GM12873 (cell line): ENCODE measurements at regions not wholly inside any gene's neighbourhood (a gene's known extent, or its start where the extent isn't known, plus 50 kb on each side); places are given as distances from the start of the nearest gene placed in this dataset.

ENCODE experiments used
- TF ChIP-seq, protein P1 (sequence below): IDR thresholded peaks from 2 replicates; pipeline ENCODE4 v1.5.1; 2012; ENCODE audit warnings: low read depth, mild to moderate bottlenecking, moderate library complexity, low read length, control low read depth; ENCODE audit not compliant: insufficient read depth; ENCODE audit errors: missing control alignments

DNA sequence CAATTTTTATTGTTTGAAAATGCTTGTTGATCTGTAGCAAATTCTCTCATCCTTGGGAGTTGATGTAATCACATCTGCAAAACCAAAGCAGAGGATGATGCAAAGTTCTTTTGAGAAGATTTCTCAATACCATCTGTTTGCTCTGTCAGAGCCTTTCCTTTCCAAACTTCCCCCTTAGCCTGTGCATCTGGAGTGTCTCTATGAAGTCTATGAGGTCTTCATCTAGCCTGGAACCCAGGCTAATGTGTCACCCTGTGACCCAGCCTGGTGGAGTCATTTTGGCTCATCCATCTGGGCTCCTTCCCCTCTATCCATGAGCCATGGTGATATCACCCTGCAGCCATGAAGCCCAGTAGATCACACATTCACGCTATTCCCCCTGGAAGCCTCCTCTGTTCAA is 123.2 kb upstream of the SLC7A14 start:
- TF ChIP-seq, protein P1, sequence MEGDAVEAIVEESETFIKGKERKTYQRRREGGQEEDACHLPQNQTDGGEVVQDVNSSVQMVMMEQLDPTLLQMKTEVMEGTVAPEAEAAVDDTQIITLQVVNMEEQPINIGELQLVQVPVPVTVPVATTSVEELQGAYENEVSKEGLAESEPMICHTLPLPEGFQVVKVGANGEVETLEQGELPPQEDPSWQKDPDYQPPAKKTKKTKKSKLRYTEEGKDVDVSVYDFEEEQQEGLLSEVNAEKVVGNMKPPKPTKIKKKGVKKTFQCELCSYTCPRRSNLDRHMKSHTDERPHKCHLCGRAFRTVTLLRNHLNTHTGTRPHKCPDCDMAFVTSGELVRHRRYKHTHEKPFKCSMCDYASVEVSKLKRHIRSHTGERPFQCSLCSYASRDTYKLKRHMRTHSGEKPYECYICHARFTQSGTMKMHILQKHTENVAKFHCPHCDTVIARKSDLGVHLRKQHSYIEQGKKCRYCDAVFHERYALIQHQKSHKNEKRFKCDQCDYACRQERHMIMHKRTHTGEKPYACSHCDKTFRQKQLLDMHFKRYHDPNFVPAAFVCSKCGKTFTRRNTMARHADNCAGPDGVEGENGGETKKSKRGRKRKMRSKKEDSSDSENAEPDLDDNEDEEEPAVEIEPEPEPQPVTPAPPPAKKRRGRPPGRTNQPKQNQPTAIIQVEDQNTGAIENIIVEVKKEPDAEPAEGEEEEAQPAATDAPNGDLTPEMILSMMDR, result no peak

DNA sequence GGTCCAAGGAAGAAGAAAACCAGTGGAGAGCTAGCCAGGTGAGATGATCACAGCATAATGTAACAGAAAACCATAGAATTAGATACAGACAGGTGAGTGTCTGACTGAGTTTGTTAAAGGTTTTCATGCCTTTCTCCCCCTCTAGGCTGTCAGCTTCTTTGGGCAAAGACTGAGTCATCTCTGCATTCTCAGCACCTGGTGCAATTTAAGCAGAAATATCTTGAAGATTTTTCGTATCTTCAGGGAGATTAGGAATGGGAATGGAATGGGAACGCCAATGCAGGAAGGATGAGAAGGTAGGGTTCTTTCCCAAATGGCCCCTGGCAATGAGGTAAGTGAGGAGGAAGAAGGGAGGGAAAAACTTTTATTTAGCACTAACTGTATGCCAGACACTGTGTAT is 122.0 kb upstream of the SLC7A14 start:
- TF ChIP-seq, protein P1, result no peak

DNA sequence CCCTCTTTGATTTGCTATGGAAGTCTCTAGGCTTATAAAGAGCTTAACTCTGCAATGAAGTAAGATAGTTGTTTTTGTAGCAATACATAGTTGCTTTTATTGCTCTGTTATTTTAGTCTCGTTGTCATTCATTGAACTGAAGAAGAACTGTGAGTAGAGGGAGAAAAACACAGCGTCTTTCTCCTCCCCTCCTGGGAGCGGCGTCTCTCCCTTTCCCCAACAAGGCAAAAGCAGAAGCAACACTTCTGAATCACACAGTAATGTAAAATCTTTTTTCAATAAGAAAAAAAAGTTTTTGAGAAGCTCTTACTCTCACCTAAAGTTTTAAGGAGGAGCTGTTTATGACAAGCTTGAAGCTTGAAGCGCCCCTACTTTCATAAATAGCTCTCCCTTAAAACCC is 119.3 kb upstream of the SLC7A14 start:
- TF ChIP-seq, protein P1, result no peak

DNA sequence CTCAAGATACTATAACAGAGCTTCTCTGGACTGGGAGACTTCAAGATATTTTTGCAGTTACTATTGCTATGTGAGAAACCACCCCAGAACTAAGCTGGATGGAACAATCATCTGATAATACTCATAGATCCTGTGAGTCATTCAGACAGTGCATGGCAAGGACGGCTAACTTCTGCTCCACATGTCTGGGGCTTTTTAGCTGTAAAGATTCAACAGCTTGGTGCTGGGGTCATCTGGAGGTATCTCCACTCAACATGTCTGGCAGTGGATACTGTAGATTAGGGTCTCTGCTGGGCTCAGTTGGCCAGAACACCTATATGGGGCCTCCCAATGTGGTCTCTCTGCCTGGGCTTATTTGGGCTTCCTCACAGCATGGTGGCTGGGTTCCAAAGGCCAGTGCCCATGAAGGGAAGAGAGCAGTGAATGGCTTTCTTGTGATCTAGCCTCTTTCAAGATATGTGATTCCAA is 117.3 kb upstream of the SLC7A14 start:
- TF ChIP-seq, protein P1, result no peak

DNA sequence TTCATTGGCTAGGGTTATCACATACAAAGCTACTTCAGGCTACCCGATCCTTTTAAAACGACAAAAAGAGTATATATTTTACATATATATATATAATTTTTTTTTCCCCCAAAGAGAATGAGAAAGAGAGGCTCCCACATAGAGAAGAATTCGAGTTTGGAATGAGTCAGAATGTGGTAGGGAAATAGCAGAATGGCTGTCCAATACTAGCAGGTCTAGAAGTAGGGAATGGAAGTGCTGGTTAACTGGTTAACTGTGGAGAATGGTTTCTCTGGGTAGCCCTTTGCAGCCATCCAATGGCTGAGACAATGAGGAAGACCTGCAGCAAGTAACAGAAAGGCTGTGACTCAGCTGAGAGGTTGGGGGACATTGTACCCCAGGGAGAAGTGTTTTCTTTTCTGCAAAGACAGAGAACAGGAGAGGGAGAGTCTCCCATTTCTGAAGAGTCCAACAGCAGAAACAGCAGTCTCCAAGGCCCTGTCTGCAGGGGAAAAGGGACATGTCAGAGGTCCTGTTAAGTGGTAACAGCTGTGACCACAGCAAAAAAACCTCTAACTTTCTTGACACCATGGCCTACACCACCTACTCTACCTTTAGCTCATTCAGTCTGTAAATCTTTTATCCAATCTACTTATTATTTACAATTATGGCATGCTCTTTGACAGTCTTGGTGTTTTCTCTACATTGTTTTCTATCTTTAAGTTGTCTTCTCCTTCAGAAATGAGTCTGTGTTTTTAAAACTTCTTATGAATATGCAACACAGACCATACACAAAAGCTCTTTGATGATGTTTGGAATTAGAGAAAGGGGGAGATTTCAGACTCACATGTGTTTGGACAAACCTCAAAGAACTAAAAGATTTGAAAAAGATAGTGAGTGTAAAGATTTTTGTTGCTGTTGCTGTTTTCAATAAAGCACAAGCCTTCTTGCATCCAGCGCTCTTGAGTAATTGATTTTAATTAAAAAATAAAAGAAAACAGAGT is 116.1 kb upstream of the SLC7A14 start:
- TF ChIP-seq, protein P1, result no peak

DNA sequence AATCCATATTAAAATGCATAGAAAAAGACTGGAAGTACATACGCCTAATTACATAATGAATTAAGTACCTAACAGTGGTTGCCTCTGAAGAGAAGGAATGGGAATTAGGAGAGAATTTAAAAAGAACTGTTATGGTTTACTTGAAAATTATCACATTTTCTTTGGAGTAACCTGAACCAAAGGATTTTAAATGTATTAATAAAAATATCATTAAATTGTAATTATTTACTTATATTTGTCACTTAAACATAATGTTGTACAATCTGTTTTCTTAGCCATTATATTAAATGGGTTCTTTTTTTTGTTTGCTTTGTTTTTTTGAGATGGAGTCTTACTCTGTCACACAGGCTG is 114.2 kb upstream of the SLC7A14 start:
- TF ChIP-seq, protein P1, result no peak

DNA sequence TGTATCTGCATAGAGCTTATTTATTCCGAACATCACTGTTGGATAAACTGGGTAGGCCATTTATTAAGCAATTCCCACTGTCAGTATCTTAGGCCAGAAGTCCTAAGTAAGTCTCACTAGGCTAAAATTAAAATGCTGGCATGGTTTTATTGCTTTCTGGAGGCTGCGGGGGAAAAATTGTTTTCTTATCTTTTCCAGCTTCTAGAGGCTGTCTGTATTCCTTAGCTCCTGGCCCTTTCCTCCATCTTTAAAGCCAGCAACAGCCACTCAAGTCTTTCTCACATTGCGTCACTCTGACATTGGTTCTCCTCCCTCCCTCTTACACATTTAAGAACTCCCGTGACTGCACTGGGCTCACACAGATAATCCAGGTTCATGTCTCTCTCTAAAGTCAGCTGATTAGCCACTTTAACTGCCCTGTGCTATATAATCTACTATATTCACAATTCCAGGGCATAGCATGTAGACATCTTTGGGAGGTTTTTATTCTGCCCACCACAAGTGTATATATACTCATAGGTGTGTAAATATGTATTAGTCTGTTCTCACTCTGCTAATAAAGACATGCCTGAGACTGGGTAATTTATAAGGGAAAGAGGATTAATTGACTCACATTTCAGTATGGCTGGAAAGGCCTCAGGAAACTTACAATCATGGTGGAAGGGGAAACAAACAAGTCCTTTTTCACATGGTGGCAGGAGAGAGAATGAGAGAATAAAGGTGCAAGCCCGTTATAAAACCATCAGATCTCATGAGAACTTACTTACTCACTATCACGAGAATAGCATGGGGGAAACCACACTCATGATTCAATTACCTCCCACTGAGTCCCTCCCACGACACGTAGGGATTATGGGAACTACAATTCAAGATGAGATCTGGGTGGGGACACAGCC is 113.5 kb upstream of the SLC7A14 start:
- TF ChIP-seq, protein P1, result no peak
